ENCODE measurements at regions not wholly inside any gene's neighbourhood (a gene's known extent, or its start where the extent isn't known, plus 50 kb on each side); places are given as distances from the start of the nearest gene placed in this dataset.
"Not testable (repeated sequence)": the region's sequence is repeated elsewhere in the genome, so short reads cannot be mapped to it uniquely, and the experiment has no call there.

GRCh38 chr5:92674321-92674720, 906.7 kb downstream of the NR2F1-AS1 start:
- Histone ChIP-seq H3K4me3 (no peak overlapping the region), H3K27ac (no peak overlapping the region)
- TF ChIP-seq, protein P1, sequence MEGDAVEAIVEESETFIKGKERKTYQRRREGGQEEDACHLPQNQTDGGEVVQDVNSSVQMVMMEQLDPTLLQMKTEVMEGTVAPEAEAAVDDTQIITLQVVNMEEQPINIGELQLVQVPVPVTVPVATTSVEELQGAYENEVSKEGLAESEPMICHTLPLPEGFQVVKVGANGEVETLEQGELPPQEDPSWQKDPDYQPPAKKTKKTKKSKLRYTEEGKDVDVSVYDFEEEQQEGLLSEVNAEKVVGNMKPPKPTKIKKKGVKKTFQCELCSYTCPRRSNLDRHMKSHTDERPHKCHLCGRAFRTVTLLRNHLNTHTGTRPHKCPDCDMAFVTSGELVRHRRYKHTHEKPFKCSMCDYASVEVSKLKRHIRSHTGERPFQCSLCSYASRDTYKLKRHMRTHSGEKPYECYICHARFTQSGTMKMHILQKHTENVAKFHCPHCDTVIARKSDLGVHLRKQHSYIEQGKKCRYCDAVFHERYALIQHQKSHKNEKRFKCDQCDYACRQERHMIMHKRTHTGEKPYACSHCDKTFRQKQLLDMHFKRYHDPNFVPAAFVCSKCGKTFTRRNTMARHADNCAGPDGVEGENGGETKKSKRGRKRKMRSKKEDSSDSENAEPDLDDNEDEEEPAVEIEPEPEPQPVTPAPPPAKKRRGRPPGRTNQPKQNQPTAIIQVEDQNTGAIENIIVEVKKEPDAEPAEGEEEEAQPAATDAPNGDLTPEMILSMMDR (IDR thresholded peaks at IDR 0.05): no peak
- no peak for DNase-seq (ENCODE audit: low spot score)

DNA sequence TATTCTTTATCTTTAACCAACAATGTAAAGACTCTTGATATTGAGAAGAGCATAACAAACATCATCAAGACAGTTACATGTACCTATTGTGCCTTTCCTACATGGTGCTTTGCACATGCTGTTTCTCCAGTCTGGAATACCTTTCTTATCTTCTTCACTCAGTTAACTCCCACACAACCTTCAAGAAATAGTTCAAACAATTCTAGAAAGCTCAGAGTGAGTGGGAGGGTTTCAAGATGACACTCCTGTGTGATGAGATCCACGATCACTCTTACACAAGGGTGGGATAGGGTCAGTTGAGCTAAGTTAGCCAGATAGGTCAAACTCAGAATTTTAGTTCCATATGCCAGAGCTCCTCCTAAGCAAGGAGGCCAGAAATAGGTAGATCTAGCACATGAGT, 915.5 kb downstream of the NR2F1-AS1 start:
- no peak overlapping the region for H3K27ac ChIP-seq
- TF ChIP-seq, protein P1 (IDR thresholded peaks at IDR 0.05): no peak
- no peak overlapping the region for H3K4me3 ChIP-seq
- no peak for DNase-seq (ENCODE audit: low spot score)

GRCh38 chr5:92662741-92663140, 918.3 kb downstream of the NR2F1-AS1 start:
- H3K27ac ChIP-seq: no peak overlapping the region
- TF ChIP-seq, protein P1 (IDR thresholded peaks at IDR 0.05): no peak
- H3K4me3 ChIP-seq: no peak overlapping the region
- DNase-seq (ENCODE audit: low spot score): no peak

GRCh38 chr5:92659246-92659645, 921.8 kb downstream of the NR2F1-AS1 start:
- TF ChIP-seq, protein P1 (IDR thresholded peaks at IDR 0.05): no peak
- no peak for DNase-seq (ENCODE audit: low spot score)
- H3K27ac ChIP-seq: no peak overlapping the region
- no peak overlapping the region for H3K4me3 ChIP-seq

DNA sequence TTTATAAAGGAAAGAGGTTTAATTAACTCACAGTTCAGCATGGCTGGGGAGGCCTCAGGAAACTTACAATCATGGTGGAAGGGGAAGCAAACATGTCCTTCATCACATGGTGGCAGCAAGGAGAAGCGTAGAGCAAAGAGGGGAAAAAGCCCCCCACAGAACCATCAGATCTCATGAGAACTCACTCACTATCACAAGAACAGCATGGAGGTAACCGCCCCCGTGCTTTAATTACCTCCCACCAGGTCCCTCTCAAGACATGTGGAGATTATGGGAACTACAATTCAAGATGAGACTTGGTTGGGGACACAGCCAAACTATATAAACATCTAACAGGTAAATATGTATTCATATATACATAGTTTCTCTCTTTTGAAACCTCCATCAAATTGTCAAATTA, 926.4 kb downstream of the NR2F1-AS1 start:
- not testable (repeated sequence) for DNase-seq (ENCODE audit: low spot score); H3K27ac ChIP-seq; H3K4me3 ChIP-seq

DNA sequence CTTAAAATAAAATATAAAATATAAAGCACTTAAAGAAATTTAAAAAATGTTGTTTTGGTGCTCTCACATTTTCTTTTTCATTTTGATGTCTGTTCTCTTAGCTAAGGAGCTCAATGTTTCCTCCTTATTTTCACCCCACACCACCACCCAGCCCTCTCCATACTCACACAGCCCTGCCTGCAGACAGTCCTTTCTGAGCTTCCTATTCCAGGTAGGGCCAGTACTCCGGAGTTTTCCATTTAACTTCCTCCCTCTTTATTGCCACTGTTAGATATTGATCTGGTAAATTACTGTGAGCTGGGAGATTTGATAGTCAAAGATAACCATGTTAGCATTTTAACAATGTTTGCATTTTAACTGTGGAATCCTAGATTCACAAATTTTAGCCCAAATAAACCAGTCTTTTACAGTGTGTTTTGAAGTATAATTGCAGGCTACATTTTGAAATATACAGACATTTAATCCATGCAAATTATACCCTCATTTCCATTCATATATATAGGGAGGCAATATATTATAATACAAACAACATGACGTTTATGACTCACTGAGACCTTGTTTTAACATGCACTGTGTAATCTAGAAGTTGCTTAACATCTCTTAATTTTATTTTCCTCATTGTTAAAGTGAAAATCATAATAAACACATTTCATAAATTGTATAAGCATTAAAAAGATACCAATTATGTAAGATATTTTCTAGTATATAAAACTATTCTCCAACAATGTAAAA, 927.1 kb downstream of the NR2F1-AS1 start:
- H3K4me3 ChIP-seq: no peak overlapping the region
- TF ChIP-seq, protein P1 (IDR thresholded peaks at IDR 0.05): no peak
- no peak overlapping the region for H3K27ac ChIP-seq
- no peak for DNase-seq (ENCODE audit: low spot score)

- TF ChIP-seq, protein P1 (IDR thresholded peaks at IDR 0.05): no peak
- Histone ChIP-seq H3K27ac (no peak overlapping the region), H3K4me3 (no peak overlapping the region)
- DNase-seq (ENCODE audit: low spot score): no peak
Observed at GRCh38 chr5:92652756-92653155, 928.3 kb downstream of the NR2F1-AS1 start.
